ENCODE measurements at regions not wholly inside any gene's neighbourhood (a gene's known extent, or its start where the extent isn't known, plus 50 kb on each side); places are given as distances from the start of the nearest gene placed in this dataset.
"Not testable (repeated sequence)": the region's sequence is repeated elsewhere in the genome, so short reads cannot be mapped to it uniquely, and the experiment has no call there.

- DNase-seq = no peak
Observed at GRCh38 chr7:113291058-113291457, 172.7 kb upstream of the SMIM30 start.

DNA sequence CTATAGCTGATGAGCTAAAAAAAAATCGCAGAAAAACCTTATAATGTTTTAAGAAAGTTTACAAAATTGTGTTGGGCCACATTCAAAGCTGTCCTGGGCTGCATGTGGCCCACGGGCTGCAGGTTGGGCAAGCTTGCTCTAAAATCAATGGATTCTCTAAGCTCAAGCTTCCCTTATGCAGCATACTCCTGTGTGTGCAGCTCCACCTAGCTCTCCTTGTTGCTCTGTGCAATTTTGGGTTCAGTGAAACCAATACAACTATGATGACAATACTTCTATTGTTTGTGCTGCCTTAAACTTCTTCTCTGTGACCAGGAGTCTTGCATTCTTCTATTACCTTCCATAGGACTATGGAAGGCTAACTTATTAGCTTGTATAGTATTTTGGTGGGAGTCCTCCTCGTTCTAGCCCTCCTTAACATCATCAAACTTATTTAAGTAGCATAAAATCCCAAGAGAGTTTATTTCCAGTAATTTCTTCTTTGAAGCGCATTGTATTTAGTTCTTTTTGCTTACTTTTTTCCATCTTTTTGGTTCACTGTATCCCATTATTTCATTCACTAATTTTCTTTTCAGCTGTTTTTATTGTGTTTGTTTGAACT, 170.9 kb upstream of the SMIM30 start:
- DNase-seq = peak; percentile 36

DNA sequence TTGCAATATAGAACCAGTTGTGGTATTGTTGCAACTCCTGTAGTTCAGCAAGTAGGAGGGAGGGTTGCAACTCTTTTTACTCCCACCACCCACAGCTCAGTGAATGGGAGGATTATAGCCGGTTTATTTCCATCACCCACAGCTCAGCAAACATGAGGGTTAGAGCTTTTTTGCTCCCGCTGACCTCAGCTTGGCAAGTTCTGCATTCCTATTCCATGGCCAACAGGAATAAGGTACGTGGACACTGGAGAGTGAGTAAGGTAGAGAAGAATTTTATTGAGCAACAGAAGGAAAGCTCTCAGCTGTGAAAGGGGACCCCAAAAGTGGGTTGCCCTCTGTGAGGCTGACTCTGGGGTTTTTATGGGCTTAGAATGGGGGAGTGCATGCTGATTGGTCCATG, 167.1 kb upstream of the SMIM30 start:
- no peak for DNase-seq

- DNase-seq = no peak
Observed at GRCh38 chr7:113283861-113284260, 165.5 kb upstream of the SMIM30 start.

DNA sequence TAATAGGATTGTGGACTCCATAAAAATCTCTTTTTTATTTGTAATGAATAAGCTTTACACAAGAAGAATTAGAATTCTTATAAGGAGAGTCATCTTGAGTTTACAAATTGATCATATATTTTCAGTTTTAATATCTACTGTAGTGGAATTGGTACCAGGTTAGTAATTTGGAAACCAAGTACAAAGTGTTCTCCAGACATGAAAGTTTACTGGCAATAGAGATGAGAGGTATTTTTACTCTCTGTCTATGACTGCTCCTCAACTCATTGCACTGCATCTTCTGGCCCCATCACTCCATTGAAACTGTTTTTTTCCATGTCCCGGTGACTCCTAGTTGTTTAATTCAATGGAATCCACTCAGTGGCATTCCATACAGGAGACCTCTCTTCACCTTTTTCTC, 164.5 kb upstream of the SMIM30 start:
- no peak for DNase-seq

- no peak for DNase-seq
Observed at GRCh38 chr7:113281223-113281622, 162.9 kb upstream of the SMIM30 start.

- no peak for DNase-seq
Observed at GRCh38 chr7:113279256-113279655, 160.9 kb upstream of the SMIM30 start.

GRCh38 chr7:113270790-113271189, 152.4 kb upstream of the SMIM30 start:
- no peak for DNase-seq

- not testable (repeated sequence) for DNase-seq
Observed at GRCh38 chr7:113269592-113269991, 151.2 kb upstream of the SMIM30 start.

GRCh38 chr7:113268757-113269156, 150.4 kb upstream of the SMIM30 start:
- DNase-seq = no peak

DNA sequence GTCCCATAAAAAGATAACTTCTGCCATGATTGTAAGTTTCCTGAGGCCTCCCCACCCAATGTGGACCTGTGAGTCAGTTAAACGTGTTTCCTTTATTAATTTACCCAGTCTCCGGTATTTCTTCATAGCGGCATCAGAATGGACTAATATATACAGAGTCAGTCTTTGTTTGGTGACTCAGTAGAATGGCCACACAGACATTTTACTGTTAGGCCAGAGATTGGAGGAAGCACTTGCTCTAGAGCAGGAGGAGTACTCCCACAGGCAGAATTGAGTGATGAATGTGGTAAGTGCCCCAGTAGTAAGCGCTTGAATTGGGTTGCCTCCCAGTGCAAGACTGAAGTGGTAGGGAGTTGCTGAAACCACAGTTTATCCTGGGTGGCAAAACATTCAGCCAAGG, 149.5 kb upstream of the SMIM30 start:
- no peak for DNase-seq

GRCh38 chr7:113267271-113267670, 148.9 kb upstream of the SMIM30 start:
- no peak for DNase-seq

DNA sequence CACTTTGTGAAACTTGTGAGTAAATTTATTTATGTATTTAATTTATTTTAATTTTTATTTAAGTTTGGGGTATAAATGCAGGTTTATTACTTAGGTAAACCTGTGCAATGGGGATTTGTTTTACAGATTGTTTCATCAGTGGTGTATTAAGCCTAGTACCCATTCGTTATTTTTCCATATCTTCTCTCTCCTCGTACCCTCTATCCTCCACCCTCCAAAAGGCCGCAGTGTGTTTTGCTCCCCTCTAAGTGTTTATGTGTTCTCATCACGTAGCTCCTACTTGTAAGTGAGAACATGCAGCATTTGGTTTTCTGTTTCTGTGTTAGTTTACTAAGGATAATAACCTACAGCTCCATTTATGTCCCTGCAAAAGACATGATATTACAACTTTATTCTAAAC, 145.4 kb upstream of the SMIM30 start:
- peak; percentile 43 for DNase-seq

- not testable (repeated sequence) for DNase-seq
Observed at GRCh38 chr7:113263215-113263742, 144.9 kb upstream of the SMIM30 start.

- no peak for DNase-seq
Observed at GRCh38 chr7:113256883-113257531, 138.7 kb upstream of the SMIM30 start.

DNA sequence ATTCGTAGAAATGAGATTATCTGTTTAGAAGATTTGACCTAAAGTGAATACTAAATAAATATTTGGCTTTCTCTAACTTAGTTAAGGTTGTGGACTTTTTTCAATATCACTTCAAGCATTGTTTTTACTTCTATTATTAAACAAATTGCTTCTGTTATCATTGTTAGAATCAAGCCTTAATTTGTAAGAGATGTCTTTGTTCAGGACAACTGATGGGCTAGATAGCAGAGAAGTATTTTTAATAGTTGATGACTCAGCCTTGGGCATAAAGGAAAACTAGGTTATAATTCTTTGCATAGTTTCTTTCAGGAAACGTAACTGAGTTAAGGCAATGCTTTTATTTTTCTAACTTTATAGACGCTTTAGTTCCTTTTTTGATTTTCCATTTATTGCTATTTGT, 128.8 kb upstream of the SMIM30 start:
- DNase-seq = no peak

DNA sequence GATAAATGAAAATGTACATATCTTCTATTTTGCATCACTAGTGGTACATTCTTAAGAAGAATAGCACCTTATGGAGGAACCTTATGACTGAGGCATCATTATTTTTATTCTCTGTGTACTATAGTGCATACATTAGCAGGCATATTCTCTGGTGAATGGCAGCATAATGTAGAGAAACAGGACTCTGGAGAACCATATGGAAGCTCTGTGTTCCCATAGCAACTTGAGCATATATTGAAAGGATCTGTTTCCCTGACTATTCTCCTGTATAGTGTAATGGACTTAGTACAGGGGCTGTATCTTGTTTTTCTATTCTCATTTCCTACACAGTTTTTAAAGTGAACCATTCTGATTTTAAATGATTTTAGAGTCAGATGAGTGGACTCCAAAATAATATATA, 128.4 kb upstream of the SMIM30 start:
- peak; percentile 23 for DNase-seq

DNA sequence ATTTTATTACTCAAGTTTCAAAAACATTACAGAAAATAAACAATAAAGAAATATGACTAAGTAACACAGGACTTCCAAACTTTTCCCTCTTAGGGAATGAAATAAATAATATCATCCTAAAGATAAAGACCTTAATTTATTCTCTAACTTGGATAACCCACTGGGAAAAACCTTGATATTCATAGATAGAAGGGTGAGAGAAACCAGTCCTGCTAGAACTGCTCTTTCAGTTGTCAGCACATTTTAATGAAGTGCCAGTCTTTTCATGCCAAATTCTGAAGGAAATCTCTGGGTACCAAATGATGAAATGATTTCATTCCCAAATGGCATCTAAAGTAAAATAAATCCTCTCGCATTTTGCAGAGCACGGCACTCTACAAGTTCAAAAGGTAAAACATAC, 114.5 kb upstream of the SMIM30 start:
- DNase-seq = no peak

- DNase-seq = no peak
Observed at GRCh38 chr7:113230691-113231090, 112.3 kb upstream of the SMIM30 start.

GRCh38 chr7:113217314-113217713, 99.0 kb upstream of the SMIM30 start:
- DNase-seq = no peak

DNA sequence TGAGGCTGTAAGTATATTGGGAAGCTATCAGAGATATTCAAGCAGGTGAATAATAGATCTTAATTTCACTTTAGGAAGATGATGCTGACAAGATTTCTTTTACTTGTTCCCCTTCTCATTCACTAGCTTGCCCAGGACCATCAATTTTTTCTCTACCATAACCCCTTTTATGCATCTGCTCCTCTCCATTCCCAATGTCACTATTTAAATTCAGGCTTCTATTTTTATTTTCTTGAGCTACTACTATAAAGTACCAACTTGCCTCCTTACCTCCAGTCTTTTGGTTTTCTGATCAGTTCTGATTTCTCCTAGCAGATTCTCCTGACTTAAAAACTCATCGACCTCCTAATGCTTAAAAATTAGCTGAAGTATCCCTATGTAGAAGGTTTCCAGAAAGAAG, 97.7 kb upstream of the SMIM30 start:
- no peak for DNase-seq

DNA sequence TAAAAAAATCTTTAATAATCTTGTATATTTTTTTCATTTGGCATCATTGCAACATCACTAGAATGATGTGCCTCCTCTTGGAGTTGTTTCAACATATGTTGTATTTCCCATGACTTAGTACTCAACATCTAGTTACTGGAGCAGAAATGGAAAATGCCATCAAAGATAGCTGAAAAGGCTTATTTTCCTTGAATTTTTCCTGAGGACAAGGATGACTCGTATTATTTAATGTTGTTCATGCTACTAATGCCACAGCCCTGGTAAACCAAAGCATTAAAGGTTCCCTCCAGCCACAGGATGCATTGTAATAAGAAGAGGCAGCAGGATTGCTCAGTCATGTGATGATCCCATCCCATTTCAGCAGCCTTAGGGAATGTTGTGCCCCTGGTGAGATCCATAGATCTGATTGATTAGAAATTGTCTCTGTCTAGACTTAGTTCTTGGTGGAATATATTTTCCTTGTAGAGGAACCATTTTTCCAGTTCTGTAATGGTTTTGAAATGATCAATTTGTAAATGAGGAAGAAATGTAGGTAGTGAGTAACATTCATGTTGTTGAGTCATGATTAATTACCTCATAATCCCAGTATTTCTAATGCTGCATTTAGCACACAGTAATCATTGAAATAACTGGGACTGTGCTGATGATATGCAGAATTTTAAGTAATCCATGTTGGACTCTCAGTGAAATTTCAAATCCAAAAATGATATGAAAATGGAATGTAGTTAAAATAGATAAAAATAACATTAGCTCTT, 91.3 kb upstream of the SMIM30 start:
- no peak for DNase-seq

DNA sequence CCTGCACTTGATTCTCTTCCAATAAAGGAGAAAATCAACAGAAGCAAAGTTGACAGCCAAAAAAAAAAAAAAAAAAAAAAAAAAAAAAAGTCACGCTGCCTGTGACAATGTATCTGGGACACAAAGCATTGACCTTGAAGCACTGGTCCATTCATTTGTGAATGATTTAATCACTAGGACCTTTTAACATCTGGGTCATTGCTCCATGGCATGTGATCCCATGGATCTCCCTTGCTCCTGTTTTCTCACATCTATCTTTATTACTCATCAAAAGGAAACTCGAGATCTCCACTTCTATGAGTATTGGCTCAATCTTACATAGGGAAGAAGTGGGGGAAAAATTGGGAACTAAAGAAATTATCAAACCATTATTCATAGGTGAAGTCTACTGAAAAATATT, 89.6 kb upstream of the SMIM30 start:
- DNase-seq = no peak

- DNase-seq = no peak
Observed at GRCh38 chr7:113207441-113207840, 89.1 kb upstream of the SMIM30 start.
